DMS53 treated with DMSO at 0.1 percent for 48 hours (cell line): ENCODE measurements at regions not wholly inside any gene's neighbourhood (a gene's known extent, or its start where the extent isn't known, plus 50 kb on each side); places are given as distances from the start of the nearest gene placed in this dataset.
"Not testable (repeated sequence)": the region's sequence is repeated elsewhere in the genome, so short reads cannot be mapped to it uniquely, and the experiment has no call there.

Source experiments
- DNase-seq: peaks from one replicate; lab custom pipeline; 2025; ENCODE audit not compliant: unreplicated experiment; lab: John Stamatoyannopoulos, UW

GRCh38 chr11:37264783-37265182 is 666.7 kb upstream of the RAG2 start:
- no peak for DNase-seq

GRCh38 chr11:37264060-37264459 is 666.0 kb upstream of the RAG2 start:
- DNase-seq: no peak

- DNase-seq: not testable (repeated sequence)
Measured at GRCh38 chr11:37263467-37263866, 665.4 kb upstream of the RAG2 start.

GRCh38 chr11:37259734-37260133 is 661.7 kb upstream of the RAG2 start:
- DNase-seq: no peak

- DNase-seq: no peak
Measured at GRCh38 chr11:37248145-37248544, 650.1 kb upstream of the RAG2 start.

GRCh38 chr11:37246092-37246491 is 648.1 kb upstream of the RAG2 start:
- not testable (repeated sequence) for DNase-seq

- DNase-seq: no peak
Measured at GRCh38 chr11:37230865-37231264, 632.8 kb upstream of the RAG2 start.

- no peak for DNase-seq
Measured at GRCh38 chr11:37223962-37224361, 625.9 kb upstream of the RAG2 start.

- no peak for DNase-seq
Measured at GRCh38 chr11:37203006-37203405, 605.0 kb upstream of the RAG2 start.

GRCh38 chr11:37199082-37199481 is 601.0 kb upstream of the RAG2 start:
- no peak for DNase-seq

GRCh38 chr11:37184326-37184725 is 586.3 kb upstream of the RAG2 start:
- no peak for DNase-seq

- no peak for DNase-seq
Measured at GRCh38 chr11:37182031-37182430, 584.0 kb upstream of the RAG2 start.

GRCh38 chr11:37177721-37178120 is 579.7 kb upstream of the RAG2 start:
- no peak for DNase-seq

GRCh38 chr11:37171451-37171850 is 573.4 kb upstream of the RAG2 start:
- no peak for DNase-seq

- no peak for DNase-seq
Measured at GRCh38 chr11:37170311-37170710, 572.3 kb upstream of the RAG2 start.

GRCh38 chr11:37145434-37145833 is 547.4 kb upstream of the RAG2 start:
- DNase-seq: not testable (repeated sequence)

- no peak for DNase-seq
Measured at GRCh38 chr11:37142591-37142990, 544.6 kb upstream of the RAG2 start.

GRCh38 chr11:37141707-37142106 is 543.7 kb upstream of the RAG2 start:
- no peak for DNase-seq

GRCh38 chr11:37135606-37136005 is 537.6 kb upstream of the RAG2 start:
- DNase-seq: not testable (repeated sequence)

GRCh38 chr11:37134637-37135036 is 536.6 kb upstream of the RAG2 start:
- no peak for DNase-seq

GRCh38 chr11:37124384-37124783 is 526.3 kb upstream of the RAG2 start:
- no peak for DNase-seq

GRCh38 chr11:37115963-37116362 is 517.9 kb upstream of the RAG2 start:
- no peak for DNase-seq

- no peak for DNase-seq
Measured at GRCh38 chr11:37110385-37110784, 512.3 kb upstream of the RAG2 start.

- DNase-seq: no peak
Measured at GRCh38 chr11:37109286-37109585, 511.2 kb upstream of the RAG2 start.
